Nephron progenitor cell (in vitro differentiated cells): ENCODE measurements at regions not wholly inside any gene's neighbourhood (a gene's known extent, or its start where the extent isn't known, plus 50 kb on each side); places are given as distances from the start of the nearest gene placed in this dataset.

Experiments used
- DNase-seq: peaks from one replicate; pipeline ENCODE4 v3.0.0; 2021
- H3K27ac Mint-ChIP-seq: 2 replicates; pipeline ENCODE4 v1.8.0; 2021; ENCODE audit warnings: mild to moderate bottlenecking, moderate library complexity, mixed read lengths
- H3K27me3 Mint-ChIP-seq: 2 replicates; pipeline ENCODE4 v1.8.0; 2021; ENCODE audit warnings: mild to moderate bottlenecking, low read depth, mixed read lengths; ENCODE audit not compliant: poor library complexity
- H3K36me3 Mint-ChIP-seq: 2 replicates; pipeline ENCODE4 v1.8.0; 2021; ENCODE audit warnings: low read depth, mixed read lengths
- H3K4me1 Mint-ChIP-seq: 2 replicates; pipeline ENCODE4 v1.8.0; 2021; ENCODE audit warnings: mixed read lengths
- H3K4me3 Mint-ChIP-seq: 2 replicates; pipeline ENCODE4 v1.8.0; 2021; ENCODE audit warnings: mild to moderate bottlenecking, moderate library complexity, mixed read lengths
- H3K9me3 Mint-ChIP-seq: 2 replicates; pipeline ENCODE4 v1.8.0; 2021; ENCODE audit warnings: mild to moderate bottlenecking, moderate library complexity, mixed read lengths
- TF ChIP-seq, protein P1 (sequence below): fragments of 200-600 bp; sonication (generic); IDR thresholded peaks from 2 replicates; pipeline ENCODE4 v1.5.0; 2021; ENCODE audit warnings: antibody characterized with exemption

DNA sequence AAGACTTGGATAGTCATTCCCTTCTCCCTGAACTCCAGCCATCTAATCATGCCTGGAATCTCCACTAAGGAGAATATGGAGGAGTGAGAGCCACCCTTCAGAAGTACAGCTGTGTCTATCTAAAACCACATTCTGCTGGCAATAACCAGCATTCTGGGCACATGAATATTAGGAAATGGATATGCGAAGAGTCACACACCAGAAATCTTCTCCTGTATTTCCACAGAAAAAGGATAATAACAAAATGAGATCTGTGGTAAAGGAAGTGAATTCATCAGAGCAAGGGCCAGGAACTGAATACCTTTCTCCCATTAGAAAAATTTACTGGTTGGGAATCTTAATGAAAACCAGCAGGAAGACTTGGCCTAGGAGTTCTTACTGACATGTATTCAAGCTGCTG, 218.8 kb downstream of the SCG2 start:
- Mint-ChIP-seq H3K9me3 (no peaks in the 10 kb centered on the region), H3K4me1 (no peaks in the 10 kb centered on the region), H3K4me3 (no peak overlapping the region), H3K27me3 (peaks cover 4% of the 10 kb centered on the region), H3K36me3 (no peaks in the 10 kb centered on the region), H3K27ac (no peak overlapping the region)
- no peak for DNase-seq
- TF ChIP-seq, protein P1, sequence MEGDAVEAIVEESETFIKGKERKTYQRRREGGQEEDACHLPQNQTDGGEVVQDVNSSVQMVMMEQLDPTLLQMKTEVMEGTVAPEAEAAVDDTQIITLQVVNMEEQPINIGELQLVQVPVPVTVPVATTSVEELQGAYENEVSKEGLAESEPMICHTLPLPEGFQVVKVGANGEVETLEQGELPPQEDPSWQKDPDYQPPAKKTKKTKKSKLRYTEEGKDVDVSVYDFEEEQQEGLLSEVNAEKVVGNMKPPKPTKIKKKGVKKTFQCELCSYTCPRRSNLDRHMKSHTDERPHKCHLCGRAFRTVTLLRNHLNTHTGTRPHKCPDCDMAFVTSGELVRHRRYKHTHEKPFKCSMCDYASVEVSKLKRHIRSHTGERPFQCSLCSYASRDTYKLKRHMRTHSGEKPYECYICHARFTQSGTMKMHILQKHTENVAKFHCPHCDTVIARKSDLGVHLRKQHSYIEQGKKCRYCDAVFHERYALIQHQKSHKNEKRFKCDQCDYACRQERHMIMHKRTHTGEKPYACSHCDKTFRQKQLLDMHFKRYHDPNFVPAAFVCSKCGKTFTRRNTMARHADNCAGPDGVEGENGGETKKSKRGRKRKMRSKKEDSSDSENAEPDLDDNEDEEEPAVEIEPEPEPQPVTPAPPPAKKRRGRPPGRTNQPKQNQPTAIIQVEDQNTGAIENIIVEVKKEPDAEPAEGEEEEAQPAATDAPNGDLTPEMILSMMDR: no peak

DNA sequence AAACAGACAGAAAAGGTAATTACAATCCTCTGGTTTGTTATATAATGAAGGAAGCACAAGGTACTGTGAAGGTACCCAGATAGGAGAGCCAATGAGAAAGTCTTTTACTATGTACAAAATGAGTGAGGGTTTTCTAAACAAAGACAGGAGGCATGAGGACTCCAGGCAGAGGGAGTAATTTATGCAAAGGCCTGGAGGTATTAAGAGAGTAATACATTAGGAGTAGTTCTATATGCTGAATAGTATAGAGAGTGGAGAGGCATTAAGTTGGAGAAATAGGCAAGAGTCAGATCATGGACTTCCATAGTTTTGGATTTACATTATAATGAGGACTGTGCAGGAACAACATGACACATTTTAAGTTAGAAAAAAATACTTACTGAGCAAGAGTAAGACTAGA, 216.0 kb downstream of the SCG2 start:
- TF ChIP-seq, protein P1: no peak
- Mint-ChIP-seq H3K4me3 (no peak overlapping the region), H3K27me3 (peaks cover 4% of the 10 kb centered on the region), H3K9me3 (no peaks in the 10 kb centered on the region), H3K4me1 (no peaks in the 10 kb centered on the region), H3K27ac (no peak overlapping the region), H3K36me3 (no peaks in the 10 kb centered on the region)
- DNase-seq: no peak

DNA sequence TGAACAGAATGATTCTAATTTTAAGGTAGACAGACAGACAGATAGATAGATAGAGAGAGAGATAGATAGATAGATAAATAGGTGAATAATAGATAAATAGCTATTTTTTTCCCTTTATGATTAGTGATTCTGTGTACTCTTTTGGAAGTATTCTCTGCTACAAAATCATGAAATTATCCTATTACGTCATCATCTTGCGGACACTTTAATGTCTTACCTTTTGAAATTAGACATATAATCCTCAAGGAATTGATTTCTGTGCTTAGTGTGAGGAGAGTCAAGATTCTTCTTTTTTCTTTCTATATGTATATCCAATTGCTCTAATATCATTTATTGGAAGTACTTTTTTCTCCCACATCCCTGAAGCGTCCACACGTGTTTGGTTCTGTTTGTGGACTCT, 215.2 kb downstream of the SCG2 start:
- H3K4me3 Mint-ChIP-seq: no peak overlapping the region
- H3K27me3 Mint-ChIP-seq: peaks cover 4% of the 10 kb centered on the region

DNA sequence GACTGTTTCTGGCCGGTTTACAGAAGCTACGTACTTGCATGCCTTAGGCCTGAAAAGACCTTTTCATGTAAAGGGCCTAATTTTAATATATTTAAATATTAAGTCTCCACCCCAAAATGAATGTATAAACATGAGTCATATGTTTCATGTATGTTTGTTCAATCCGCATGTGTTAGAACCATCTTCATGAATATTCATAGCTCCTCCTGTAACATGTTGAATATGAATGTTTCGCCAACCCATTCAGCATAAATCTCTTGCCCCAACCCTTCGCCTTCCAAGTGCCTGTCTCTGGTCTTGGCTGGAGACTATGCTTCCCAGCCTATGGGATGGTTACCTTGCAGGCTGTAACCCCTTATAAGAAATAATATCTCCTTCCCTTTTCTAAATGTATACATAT, 212.5 kb downstream of the SCG2 start:
- Mint-ChIP-seq H3K27me3 (no peaks in the 10 kb centered on the region), H3K9me3 (peaks cover 22% of the 10 kb centered on the region), H3K36me3 (no peaks in the 10 kb centered on the region), H3K4me3 (no peak overlapping the region), H3K4me1 (no peaks in the 10 kb centered on the region), H3K27ac (no peak overlapping the region)
- no peak for DNase-seq
- TF ChIP-seq, protein P1: no peak

More for the DNA sequence above, 215.2 kb downstream of the SCG2 start:
- Mint-ChIP-seq H3K36me3 (no peaks in the 10 kb centered on the region), H3K27ac (no peak overlapping the region), H3K9me3 (peaks cover under 1% of the 10 kb centered on the region), H3K4me1 (no peaks in the 10 kb centered on the region)
- no peak for DNase-seq
- TF ChIP-seq, protein P1: no peak

DNA sequence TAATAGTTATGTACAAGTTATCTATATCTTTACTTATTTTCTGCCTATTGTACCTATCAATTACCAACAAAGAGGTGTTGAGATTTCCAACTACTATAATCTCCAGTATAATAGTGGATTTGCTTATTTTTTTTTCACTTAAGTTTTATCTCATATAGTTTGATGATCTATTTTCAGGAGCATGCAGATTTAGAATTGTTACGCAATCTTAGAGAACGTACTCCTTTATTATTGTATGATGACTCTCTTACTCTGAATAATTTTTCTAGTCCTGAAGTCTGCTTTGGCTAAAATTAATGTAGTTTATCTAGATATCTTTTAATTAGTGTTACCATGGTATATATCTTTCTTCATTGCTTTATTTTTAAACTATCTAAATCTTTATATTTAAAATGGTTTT, 205.2 kb downstream of the SCG2 start:
- H3K4me3 Mint-ChIP-seq: no peak overlapping the region
- H3K27me3 Mint-ChIP-seq: peaks cover 4% of the 10 kb centered on the region
- DNase-seq: no peak
- H3K27ac Mint-ChIP-seq: no peak overlapping the region
- H3K36me3 Mint-ChIP-seq: no peaks in the 10 kb centered on the region
- peaks cover 32% of the 10 kb centered on the region for H3K9me3 Mint-ChIP-seq
- TF ChIP-seq, protein P1: no peak
- no peaks in the 10 kb centered on the region for H3K4me1 Mint-ChIP-seq

DNA sequence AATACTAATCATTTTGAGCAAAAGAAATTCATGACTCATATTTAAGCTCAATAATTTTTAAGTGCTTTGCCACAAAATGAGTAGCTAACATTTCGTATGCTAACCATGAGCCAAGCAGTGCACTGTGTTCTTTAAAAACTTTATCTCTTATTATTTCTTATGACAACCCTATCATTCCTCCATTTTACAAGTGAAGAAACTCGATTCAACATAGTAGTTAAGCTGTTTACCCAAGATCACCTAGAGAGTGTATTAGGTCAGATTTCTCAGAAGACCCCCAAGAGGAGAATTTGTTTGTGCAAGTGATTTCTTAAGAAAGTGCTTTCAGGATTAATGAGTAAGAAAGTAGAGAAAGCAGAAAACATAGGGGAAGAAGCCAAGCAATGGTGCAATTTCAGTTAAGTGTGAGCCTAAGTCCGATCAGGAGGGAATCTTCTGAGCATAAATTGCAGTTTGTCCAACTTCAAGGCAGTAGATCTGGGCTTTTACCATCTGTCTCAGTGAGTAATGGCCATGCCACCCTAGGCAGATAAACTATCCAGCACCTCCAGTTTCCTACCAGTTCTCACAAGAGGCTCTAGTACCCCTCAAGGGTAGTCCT, 202.7 kb downstream of the SCG2 start:
- Mint-ChIP-seq H3K4me1 (no peaks in the 10 kb centered on the region), H3K9me3 (peaks cover 12% of the 10 kb centered on the region), H3K27ac (no peak overlapping the region), H3K36me3 (no peaks in the 10 kb centered on the region), H3K4me3 (no peak overlapping the region), H3K27me3 (peaks cover 4% of the 10 kb centered on the region)
- DNase-seq: no peak
- TF ChIP-seq, protein P1: no peak
